Stimulated activated effector memory CD8-positive, alpha-beta T cell treated with anti-CD3 and anti-CD28 coated beads, Interleukin-12 subunit alpha, Interleukin-12 subunit beta, amount 100 ng/mL, for 72 hours (primary cell): ENCODE measurements at regions not wholly inside any gene's neighbourhood (a gene's known extent, or its start where the extent isn't known, plus 50 kb on each side); places are given as distances from the start of the nearest gene placed in this dataset.
"Not testable (repeated sequence)": the region's sequence is repeated elsewhere in the genome, so short reads cannot be mapped to it uniquely, and the experiment has no call there.

Source experiments
- ATAC-seq: fragments of 150-1000 bp; cut with Tn5 transposase; 2 replicates; pipeline ENCODE4 v1.10.0; 2021
- DNase-seq, 2 donors: peaks; one replicate each; pipeline ENCODE4 v3.0.0; 2021 to 2022; ENCODE audit warnings: low spot score in 2 of 2
- H3K27ac Mint-ChIP-seq: one replicate; pipeline ENCODE4 v1.8.0; 2022; ENCODE audit warnings: mild to moderate bottlenecking, mixed read lengths
- H3K36me3 Mint-ChIP-seq: one replicate; pipeline ENCODE4 v1.8.0; 2022; ENCODE audit warnings: mild to moderate bottlenecking, mixed read lengths
- H3K4me1 Mint-ChIP-seq: one replicate; pipeline ENCODE4 v1.8.0; 2022; ENCODE audit warnings: mixed read lengths
- H3K4me3 Mint-ChIP-seq: one replicate; pipeline ENCODE4 v1.8.0; 2022; ENCODE audit warnings: mild to moderate bottlenecking, mixed read lengths
- H3K9me3 Mint-ChIP-seq: one replicate; pipeline ENCODE4 v1.8.0; 2022; ENCODE audit warnings: mixed read lengths

- no peak overlapping the region for H3K27ac Mint-ChIP-seq
- DNase-seq: no peak
- peaks cover 4% of the 10 kb centered on the region for H3K36me3 Mint-ChIP-seq
- H3K4me1 Mint-ChIP-seq: no peaks in the 10 kb centered on the region
- H3K4me3 Mint-ChIP-seq: no peak overlapping the region
- ATAC-seq: no peak
- H3K9me3 Mint-ChIP-seq: peaks cover 20% of the 10 kb centered on the region
Measured at GRCh38 chr5:9731159-9731558, 101.0 kb upstream of the TAS2R1 start.

DNA sequence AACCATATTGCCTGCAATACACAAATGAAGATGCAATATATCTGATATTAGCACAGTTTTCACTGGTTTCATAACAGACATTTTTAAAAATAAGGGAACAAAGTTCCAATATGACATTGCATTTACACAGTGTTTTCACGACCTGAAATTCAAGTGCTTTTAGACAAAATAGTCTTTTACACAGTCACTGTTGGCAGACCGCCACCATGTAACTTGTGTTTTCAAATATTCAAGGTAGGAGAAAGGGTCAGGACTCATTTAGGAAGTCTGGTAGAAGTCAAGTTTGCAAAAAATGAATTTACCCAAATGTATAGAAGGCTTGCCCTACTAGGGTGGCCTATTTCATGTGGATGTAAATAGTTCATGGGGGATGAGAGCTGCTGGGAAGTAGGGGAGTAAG lies 98.1 kb upstream of the TAS2R1 start:
- Mint-ChIP-seq H3K4me1 (no peaks in the 10 kb centered on the region), H3K4me3 (no peak overlapping the region), H3K9me3 (peaks cover 19% of the 10 kb centered on the region), H3K36me3 (peaks cover 4% of the 10 kb centered on the region), H3K27ac (no peak overlapping the region)
- ATAC-seq (no peak), DNase-seq (no peak)

DNA sequence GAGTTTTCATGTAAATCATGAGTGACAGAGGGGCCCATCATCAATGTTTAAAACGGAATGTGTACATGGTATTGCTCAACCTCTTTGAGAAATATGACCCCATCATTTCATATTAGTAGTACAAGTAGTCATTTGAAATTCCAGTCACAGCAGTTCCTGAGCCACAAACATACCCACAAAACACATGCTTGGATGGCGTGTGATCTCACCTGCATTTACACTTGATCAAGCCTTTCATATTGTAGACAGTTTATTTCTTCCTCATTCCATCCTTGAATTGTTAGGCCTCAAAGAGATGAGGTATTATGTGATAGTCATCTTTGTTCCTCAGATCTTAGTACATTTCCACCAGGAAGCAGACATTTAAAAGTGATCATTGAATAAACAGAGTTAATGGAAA lies 96.8 kb upstream of the TAS2R1 start:
- Mint-ChIP-seq H3K9me3 (peaks cover 13% of the 10 kb centered on the region), H3K27ac (no peak overlapping the region), H3K4me1 (no peaks in the 10 kb centered on the region), H3K36me3 (peaks cover 4% of the 10 kb centered on the region), H3K4me3 (no peak overlapping the region)
- DNase-seq: no peak
- no peak for ATAC-seq

DNA sequence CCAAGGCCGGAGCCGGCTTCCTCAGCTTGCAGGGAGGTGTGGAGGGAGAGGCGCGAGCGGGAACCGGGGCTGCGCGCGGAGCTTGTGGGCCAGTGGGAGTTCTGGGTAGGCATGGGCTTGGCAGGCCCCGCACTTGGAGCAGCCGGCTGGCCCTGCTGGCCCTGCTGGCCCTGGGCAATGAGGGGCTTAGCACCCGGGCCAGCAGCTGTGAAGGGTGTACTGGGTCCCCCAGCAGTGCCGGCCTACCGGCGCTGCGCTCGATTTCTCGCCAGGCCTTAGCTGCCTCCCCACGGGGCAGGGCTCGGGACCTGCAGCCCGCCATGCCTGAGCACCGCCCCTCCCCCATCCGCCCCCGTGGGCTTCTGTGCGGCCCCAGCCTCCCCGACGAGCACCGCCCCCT lies 95.1 kb upstream of the TAS2R1 start:
- not testable (repeated sequence) for H3K4me1 Mint-ChIP-seq

GRCh38 chr5:9724707-9725106 lies 94.6 kb upstream of the TAS2R1 start:
- no peak for DNase-seq
- H3K4me1 Mint-ChIP-seq: no peaks in the 10 kb centered on the region
- H3K36me3 Mint-ChIP-seq: no peaks in the 10 kb centered on the region

More for the DNA sequence above, 95.1 kb upstream of the TAS2R1 start:
- not testable (repeated sequence) for H3K9me3 Mint-ChIP-seq, H3K4me3 Mint-ChIP-seq, ATAC-seq, DNase-seq, H3K36me3 Mint-ChIP-seq, H3K27ac Mint-ChIP-seq

DNA sequence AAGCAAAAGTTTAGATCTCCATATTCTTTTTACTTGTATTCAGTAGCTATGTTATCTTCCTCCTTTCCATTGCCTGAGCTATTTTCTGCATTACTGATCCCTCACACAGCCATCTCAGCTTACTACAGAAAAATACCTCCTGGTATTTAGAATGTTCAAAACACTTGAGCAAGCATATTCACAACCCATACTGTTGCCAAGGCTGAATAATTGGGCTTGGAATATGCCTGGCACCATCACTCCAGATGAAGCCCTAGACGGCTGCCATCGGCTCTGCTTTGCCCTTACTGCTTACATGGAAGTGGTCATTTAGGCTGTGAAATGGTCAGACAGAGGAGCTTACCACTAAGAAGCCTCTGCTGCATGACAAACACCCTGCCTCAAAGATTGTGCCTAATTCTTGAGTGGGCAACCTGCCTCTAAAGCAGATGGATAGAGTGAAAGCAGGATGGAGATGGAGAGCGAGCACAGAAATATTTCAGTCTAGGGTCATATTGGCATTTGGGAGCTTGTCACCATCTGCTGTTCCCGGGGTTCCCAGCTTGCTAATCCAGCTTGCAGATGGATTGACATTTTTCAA lies 92.5 kb upstream of the TAS2R1 start:
- Mint-ChIP-seq H3K4me3 (no peak overlapping the region), H3K9me3 (peaks cover 11% of the 10 kb centered on the region), H3K36me3 (no peaks in the 10 kb centered on the region), H3K4me1 (no peaks in the 10 kb centered on the region), H3K27ac (no peak overlapping the region)
- DNase-seq (no peak), ATAC-seq (no peak)

More at GRCh38 chr5:9724707-9725106, 94.6 kb upstream of the TAS2R1 start:
- Mint-ChIP-seq H3K4me3 (no peak overlapping the region), H3K27ac (no peak overlapping the region), H3K9me3 (peaks cover 15% of the 10 kb centered on the region)
- no peak for ATAC-seq

DNA sequence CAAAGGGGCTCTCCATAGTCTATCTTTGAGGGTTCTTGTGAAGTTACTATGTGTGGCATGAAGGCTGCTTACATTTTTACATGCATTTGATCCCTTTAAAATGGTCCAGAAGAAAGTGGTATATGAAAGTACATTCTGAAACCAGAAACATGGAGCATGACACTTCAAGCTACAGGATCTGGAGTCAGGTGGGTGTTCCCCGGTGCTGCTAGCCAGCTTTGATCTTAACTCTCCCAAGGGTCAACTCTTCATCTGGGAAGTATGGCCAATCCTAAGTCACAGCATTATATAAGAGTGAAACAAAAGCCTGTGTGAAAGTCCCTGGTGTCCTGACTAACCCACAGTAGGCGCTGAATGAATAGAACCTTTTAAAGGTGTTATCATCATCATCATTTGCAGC lies 91.0 kb upstream of the TAS2R1 start:
- DNase-seq: no peak
- H3K4me1 Mint-ChIP-seq: no peaks in the 10 kb centered on the region
- H3K4me3 Mint-ChIP-seq: no peak overlapping the region
- H3K27ac Mint-ChIP-seq: no peak overlapping the region
- peaks cover 16% of the 10 kb centered on the region for H3K9me3 Mint-ChIP-seq
- no peaks in the 10 kb centered on the region for H3K36me3 Mint-ChIP-seq
- ATAC-seq: no peak

DNA sequence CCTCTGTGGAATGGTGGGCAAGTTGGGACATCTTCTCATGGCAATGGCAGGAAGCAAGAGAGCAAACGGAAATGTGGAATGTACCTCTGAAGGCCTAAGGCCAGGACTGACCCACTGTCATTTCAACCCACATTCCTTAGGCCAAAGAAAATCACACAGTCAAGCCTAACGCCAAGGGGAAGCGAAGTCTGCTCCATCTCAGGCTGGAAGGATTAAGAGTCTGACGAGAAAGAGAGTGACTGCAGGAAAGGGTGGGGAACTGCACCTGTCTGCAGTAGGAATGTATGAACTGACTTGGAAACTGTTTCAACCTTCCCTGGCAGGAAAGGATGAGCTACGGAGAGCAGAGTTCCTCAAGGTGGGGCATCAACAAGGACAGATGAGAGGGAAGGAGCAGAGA lies 90.2 kb upstream of the TAS2R1 start:
- ATAC-seq (no peak), DNase-seq (no peak)
- H3K27ac Mint-ChIP-seq: no peak overlapping the region
- no peaks in the 10 kb centered on the region for H3K4me1 Mint-ChIP-seq
- no peak overlapping the region for H3K4me3 Mint-ChIP-seq
- peaks cover 16% of the 10 kb centered on the region for H3K9me3 Mint-ChIP-seq
- no peaks in the 10 kb centered on the region for H3K36me3 Mint-ChIP-seq

DNA sequence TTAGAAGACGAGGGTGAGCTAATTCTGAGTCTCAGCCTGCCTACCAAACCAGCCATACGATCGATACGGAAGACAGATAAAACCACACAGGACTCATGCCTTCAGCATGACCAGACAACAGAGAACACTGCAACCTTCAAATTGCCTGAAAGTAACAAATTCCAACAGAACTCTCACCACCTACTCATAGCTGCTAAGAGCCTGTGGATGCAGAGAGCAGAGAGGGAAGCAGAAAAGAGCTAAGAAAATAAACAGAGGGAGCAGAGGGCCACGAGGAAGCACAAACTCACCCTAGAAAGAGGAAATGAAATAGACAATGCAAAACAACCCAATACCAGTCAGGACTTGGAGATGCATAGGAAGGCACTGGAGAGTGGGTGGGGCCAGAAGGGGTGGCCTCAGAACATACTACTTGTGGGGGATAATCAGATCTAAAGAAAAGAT lies 86.7 kb upstream of the TAS2R1 start:
- DNase-seq (no peak), ATAC-seq (no peak)
- Mint-ChIP-seq H3K4me3 (no peak overlapping the region), H3K9me3 (peaks cover 20% of the 10 kb centered on the region), H3K4me1 (no peaks in the 10 kb centered on the region), H3K36me3 (no peaks in the 10 kb centered on the region), H3K27ac (no peak overlapping the region)

- H3K36me3 Mint-ChIP-seq: no peaks in the 10 kb centered on the region
- DNase-seq (no peak), ATAC-seq (no peak)
- no peak overlapping the region for H3K4me3 Mint-ChIP-seq
- no peaks in the 10 kb centered on the region for H3K4me1 Mint-ChIP-seq
- no peak overlapping the region for H3K27ac Mint-ChIP-seq
- peaks cover 20% of the 10 kb centered on the region for H3K9me3 Mint-ChIP-seq
Measured at GRCh38 chr5:9715891-9716335, 85.8 kb upstream of the TAS2R1 start.

DNA sequence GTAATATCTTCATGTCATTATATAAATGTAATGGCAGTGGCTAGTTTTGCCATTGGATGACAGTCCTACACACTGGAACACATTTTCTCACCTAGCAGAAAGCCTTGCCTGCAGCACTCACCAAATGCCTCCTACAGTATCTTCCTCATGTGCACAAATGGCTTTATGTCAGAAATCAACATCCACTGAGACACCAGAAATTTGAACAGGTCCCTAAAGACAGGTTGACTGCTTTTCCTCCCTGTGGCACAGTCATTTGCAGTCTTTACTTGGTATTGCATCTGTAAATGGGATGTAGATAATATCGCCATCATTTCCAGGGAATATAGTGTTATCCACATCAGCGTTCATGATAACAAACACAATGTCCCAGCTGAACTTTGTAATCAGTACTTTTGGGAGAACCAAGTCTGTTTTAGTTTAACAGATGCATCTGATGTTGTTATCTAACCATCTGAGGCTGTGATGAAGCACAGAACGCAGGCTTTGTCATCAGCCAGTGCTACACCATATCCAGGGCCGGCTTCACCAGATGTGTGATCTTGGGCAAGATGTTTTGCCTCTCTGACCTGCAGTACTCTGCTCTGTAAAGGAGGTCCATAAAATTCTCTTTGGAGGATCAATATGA lies 83.9 kb upstream of the TAS2R1 start:
- no peaks in the 10 kb centered on the region for H3K36me3 Mint-ChIP-seq
- no peaks in the 10 kb centered on the region for H3K4me1 Mint-ChIP-seq
- H3K4me3 Mint-ChIP-seq: no peak overlapping the region
- no peak for DNase-seq
- ATAC-seq: no peak
- H3K27ac Mint-ChIP-seq: no peak overlapping the region
- peaks cover 11% of the 10 kb centered on the region for H3K9me3 Mint-ChIP-seq

DNA sequence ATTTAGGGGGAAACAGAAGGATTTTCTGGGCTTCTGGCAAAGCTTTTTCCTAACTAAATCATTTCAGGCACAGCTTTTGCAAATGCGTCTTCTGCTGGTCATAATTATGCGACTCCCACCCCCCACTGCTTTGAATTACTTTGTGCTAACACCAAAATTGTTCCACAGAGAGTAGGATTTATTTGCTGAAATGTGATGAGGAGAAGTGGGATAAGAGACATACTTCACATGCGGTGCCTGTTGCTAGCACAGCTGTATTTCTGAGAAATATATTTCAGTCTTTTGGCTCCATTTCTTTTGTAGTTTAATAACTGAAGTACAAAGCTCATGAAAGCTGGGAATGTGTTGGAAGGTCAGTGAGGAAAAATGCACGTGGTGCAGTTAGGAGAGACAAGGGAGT lies 83.2 kb upstream of the TAS2R1 start:
- H3K27ac Mint-ChIP-seq: no peak overlapping the region
- DNase-seq (no peak), ATAC-seq (no peak)
- H3K9me3 Mint-ChIP-seq: peaks cover 15% of the 10 kb centered on the region
- H3K4me3 Mint-ChIP-seq: no peak overlapping the region
- H3K36me3 Mint-ChIP-seq: no peaks in the 10 kb centered on the region
- H3K4me1 Mint-ChIP-seq: no peaks in the 10 kb centered on the region

DNA sequence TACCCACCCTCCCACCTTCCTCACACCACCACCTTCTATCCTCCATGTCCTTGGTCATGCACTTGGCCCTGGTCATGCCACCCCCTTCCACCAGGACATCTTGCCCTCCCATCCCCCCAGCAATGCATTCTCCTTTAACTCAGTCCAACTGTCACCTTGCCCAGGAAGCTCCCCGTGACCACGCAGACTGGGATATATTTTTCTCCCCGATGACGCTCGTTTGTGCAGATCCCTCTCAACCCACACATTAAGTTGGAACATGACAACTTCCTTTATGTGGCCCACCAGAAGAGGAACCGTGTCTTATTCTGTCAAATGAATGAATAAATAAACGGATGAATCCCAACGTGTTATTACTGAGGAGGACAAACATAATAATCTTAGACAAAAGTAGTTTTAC lies 82.8 kb upstream of the TAS2R1 start:
- Mint-ChIP-seq H3K4me1 (no peaks in the 10 kb centered on the region), H3K4me3 (no peak overlapping the region), H3K36me3 (no peaks in the 10 kb centered on the region), H3K27ac (no peak overlapping the region), H3K9me3 (peaks cover 15% of the 10 kb centered on the region)
- DNase-seq (no peak), ATAC-seq (no peak)

GRCh38 chr5:9712506-9712905 lies 82.4 kb upstream of the TAS2R1 start:
- ATAC-seq (no peak), DNase-seq (no peak)
- Mint-ChIP-seq H3K9me3 (peaks cover 15% of the 10 kb centered on the region), H3K27ac (no peak overlapping the region), H3K4me3 (no peak overlapping the region), H3K36me3 (no peaks in the 10 kb centered on the region), H3K4me1 (no peaks in the 10 kb centered on the region)

GRCh38 chr5:9710069-9710468 lies 79.9 kb upstream of the TAS2R1 start:
- H3K27ac Mint-ChIP-seq: no peak overlapping the region
- no peaks in the 10 kb centered on the region for H3K36me3 Mint-ChIP-seq
- DNase-seq: no peak
- no peak overlapping the region for H3K4me3 Mint-ChIP-seq
- H3K9me3 Mint-ChIP-seq: peaks cover 11% of the 10 kb centered on the region
- ATAC-seq: no peak
- no peaks in the 10 kb centered on the region for H3K4me1 Mint-ChIP-seq

- DNase-seq (no peak), ATAC-seq (no peak)
- Mint-ChIP-seq H3K4me1 (no peaks in the 10 kb centered on the region), H3K9me3 (peaks cover 11% of the 10 kb centered on the region), H3K4me3 (no peak overlapping the region), H3K36me3 (no peaks in the 10 kb centered on the region), H3K27ac (no peak overlapping the region)
Measured at GRCh38 chr5:9707732-9708462, 77.7 kb upstream of the TAS2R1 start.
